ENCODE measurements at regions not wholly inside any gene's neighbourhood (a gene's known extent, or its start where the extent isn't known, plus 50 kb on each side); places are given as distances from the start of the nearest gene placed in this dataset.
"Not testable (repeated sequence)": the region's sequence is repeated elsewhere in the genome, so short reads cannot be mapped to it uniquely, and the experiment has no call there.

DNA sequence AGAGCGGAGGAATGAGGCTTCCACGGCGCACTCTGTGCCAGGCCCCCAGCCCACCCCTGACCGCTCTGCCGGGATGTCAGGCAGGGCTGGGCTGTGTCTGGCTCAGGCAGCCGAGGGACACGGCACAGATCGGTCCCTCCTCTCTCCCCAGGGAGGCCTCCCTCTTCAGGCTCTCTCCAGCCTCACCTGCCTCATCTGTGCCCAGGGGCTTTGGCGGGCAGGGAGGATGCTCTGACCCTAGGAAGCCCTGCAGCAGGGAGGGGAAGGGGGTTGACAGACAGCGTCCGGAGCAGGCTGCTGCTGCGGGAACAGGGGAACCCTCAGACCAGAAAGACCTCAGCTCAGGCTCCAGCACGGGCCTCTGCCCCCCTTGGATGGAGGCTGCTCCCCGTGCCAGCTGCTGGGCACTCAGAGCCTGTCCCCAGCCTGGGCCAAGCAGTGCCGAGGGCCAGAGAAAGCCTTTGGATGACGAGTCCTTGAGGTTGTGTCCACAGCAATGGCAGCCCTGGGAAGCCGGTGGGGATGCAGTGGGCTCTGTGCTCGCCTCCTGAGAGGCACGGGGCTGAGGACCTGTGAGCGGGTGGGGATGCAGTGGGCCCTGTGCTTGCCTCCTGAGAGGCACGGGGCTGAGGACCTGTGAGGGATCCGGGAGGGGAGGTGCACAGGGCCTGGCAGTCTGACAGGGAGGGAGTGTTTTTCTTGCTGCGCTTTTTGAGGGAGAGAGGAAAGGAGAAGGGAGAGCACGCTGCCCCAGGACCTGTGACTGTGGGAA lies 66.9 kb downstream of the FOXL3 start:
- DNase-seq = no peak

DNA sequence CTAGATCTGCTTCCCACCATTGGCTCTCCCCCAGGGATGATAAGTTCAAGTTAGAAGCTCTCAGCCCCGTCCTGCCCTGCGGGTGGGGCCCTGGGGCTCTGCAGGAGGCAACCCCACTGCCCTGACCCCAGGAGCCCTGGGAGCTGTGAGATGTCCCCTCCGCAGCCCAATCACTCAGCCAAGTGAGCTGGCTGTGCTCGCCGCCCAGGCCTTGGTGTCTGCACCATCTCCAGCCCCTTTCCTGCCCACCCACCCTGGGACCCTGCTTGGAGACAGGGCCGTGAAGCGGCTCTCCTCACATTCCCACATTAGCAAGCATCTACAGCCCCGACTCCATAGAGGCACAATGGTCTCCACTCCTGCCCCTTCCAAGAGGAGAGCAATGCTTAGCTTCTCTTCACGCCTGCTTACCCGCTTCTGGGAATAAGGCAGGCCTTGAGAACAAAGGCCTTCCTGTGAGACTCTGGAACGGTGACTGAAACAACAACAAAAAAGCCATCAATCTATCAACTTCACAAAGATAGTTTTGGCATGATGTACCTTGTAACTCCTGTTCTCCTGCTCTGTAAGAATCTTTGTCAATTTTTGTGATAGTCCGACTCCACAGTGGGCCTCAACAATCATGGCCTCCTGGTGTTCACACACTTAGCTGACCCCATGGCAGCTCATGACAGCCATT lies 67.7 kb downstream of the FOXL3 start:
- DNase-seq = no peak

DNA sequence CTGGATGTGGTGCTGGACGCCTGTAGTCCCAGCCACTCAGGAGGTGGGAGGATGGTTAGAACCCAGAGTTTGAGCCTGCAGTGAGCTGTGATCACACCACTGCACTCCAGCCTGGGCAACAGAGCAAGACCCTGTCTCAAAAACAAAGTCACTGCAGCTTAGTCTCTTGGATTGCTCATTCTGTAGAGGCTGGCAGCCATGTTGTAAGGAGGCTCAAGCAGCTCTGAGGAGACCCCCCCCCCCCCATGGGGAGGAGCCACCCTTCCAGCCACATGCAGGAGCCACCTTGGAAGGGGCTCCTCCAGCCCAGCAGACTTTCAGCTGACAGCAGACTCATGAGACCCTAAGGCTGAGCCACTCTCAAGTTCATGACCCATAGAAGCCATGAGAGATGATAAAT lies 68.4 kb downstream of the FOXL3 start:
- no peak for DNase-seq

DNA sequence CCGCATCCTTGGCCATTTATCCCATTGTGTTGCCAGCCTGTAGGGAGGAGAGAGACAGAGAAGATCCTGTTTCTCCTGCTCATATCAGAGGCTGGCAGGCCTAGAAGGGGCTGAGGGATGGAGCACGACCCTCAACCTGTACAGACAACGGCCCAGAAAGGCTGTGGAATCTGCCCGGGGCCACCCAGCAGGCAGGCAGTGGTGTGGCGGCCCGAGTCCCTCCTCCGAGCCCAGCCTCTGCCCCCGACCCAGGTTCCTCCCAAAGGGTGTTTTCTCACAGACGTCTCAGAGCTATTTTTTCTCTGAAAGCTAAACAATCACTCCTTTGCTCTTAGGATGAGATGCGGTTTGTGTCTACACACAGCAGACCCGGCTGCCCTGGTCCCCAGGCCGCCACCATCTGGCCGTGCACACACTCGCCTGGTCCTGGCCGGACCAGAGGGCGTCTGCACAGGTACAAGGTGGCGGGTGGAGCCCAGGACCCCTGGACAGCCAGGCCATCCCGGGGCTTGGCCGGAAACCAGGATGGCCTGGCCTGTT lies 69.3 kb downstream of the FOXL3 start:
- no peak for DNase-seq

DNA sequence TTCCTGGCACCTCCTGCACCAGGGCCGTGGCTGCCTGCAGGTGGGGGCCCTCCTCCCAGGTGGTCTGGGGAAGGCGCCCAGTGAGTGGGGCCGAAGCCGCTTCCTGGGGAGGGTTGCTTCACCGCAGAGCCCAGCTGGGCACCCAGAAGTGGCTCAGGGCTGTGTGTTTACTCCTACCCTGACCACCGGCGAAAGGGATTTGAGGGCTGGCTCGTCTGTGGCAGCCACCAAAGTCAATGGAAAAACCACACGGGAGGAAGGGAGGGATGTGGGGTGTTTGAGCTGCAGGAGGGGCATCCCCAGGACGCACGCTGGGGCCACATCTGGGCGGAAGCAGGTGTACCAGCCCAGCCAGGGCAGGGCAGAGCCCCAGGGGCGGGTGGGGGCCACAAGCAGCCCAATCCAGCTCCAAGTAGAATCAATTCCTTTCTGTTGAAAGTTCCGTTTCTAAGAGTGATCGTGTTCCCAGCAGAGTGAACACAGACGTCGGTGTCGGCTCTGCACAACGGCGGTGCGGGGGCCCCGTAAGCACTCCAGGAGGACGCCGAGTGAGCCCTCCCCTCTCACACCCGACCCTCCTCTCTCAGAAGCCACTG lies 69.9 kb downstream of the FOXL3 start:
- DNase-seq = peak in 1 of 2 donors; percentile 45

DNA sequence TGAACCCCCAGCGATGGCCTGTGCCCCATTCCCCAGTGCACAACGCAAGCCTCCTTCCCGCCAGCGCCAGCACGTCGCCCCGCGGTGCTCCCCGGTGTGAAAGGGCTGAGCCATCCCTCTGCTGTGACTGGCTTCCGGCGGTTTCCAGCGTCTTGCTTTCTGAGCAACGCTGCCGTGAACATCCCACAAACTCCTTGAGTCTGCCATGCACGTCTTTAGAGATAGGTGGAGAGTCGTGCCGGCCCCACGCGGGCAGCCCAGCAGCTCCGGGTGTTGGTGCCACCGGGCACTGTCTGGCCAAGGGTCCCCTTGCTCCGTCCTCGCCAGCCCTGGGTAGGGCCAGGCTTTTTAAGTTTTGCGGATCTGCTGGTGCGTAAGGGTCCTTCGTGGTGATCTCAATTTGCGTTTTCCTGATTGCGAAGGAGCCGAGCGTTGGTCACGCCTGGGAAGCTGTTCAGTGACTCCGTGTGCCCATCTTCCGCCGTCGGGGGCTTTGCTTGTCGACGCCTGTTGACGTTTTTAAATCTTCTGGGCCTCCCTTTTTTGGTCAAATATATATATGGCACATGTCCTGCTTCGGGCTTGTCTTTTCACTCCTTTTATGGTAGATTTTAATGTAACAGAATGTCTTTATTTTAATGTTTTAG lies 70.6 kb downstream of the FOXL3 start:
- peak; percentile 51 to 62 for DNase-seq

DNA sequence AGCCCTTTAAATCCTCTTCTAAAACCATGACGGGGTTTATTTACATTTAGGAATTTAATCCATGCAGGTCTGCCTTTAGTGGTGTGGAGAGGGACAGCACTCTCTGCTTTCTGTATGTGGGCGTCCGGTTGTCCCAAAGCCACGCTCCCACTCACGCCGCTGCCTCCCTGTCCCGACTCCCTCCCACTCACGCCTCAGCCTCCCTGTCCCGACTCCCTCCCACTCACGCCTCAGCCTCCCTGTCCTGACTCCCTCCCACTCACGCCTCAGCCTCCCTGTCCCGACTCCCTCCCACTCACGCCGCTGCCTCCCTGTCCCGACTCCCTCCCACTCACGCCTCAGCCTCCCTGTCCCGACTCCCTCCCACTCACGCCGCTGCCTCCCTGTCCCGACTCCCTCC lies 71.2 kb downstream of the FOXL3 start:
- DNase-seq = not testable (repeated sequence)

DNA sequence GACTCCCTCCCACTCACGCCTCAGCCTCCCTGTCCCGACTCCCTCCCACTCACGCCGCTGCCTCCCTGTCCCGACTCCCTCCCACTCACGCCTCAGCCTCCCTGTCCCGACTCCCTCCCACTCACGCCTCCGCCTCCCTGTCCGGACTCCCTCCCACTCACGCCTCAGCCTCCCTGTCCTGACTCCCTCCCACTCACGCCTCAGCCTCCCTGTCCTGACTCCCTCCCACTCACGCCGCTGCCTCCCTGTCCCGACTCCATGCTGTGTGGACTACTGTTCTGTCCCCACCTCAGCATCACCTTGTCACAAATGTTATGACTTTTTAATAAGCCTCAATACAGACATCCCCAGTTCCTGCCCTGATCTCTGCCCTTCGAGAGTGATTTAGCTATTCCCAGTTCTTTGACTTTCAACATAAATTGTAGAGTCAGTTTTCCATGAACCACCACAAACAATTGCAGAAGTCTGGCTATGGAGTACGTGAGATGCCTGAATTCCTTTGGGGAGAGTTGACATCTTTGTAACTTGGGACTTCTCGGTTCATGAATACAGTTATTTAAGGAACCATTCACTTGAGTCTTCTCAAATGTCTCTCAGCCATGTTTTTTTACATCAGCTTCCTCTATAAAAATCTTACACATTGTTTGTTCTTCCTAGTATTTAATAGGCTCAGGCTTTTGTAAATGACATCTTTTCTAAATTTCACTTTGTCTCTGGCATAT lies 71.9 kb downstream of the FOXL3 start:
- DNase-seq = no peak

DNA sequence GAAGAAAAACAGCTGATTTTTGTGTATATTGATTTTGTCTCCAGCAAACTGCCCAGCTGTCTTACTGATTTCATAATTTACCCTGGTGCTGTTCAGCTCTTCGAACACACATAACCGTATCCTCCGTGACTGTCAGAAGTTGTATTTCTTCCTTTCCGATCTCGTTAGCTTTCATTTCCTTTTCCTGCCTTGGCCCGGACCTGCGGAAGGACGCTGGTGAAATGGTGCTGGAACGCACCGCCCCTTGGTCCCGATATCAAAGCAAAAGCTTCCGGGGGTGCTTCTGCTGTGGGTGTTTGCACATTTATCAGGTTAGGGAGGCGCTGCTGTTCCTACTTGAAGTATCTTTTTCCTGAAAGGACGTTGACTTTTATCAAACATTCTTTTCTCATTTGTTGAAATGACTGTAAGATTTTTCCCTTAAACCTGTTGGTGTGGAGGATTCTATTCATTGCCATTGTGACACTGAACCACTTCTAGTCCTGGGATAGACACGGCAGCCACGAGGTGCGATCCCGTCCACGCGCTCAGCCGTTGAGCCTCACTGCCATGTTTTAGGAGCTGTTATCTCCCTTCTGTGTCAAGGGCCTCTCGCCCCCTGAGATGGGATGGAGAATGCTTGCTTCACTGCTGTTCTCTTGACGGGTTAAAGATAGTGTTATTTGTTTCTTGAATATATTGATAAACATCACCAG lies 72.6 kb downstream of the FOXL3 start:
- peak; percentile 47 to 61 for DNase-seq

DNA sequence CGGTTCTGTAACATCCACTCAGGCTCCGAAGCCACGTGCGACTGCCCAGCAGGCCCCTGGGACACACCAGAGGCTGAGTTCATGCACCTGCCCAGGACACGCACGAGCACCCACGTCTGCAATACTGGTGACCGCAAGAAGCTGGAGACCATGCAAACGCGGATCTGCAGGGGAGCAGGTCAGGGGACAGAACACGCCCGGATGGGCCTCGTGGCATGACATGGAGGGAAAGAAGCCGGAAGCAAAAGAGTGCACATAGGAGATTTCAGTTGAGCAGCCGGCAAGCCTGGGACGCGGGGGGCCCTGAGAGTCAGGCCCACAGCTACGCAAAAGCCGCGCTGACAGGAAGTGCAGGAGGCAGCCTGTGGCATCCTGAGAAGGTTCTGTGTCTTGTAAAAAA lies 73.7 kb downstream of the FOXL3 start:
- DNase-seq = no peak

DNA sequence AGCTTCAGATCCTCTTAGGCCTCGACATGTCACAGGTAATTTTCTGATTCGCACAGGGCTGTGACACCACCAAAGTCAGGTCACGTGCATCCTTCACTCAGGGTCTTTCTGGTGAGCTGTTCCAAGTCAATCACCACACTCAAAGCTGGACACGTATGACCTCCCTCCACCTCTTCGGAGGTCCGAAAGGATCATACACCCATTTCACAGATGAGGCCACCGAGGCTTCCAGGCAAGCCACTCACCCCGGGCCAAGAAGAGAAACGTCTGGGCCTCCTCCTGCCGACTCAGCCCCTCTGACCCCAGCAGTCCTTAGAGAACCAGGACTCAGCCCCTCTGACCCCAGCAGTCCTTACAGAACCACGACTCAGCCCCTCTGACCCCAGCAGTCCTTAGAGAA lies 74.6 kb downstream of the FOXL3 start:
- no peak for DNase-seq

DNA sequence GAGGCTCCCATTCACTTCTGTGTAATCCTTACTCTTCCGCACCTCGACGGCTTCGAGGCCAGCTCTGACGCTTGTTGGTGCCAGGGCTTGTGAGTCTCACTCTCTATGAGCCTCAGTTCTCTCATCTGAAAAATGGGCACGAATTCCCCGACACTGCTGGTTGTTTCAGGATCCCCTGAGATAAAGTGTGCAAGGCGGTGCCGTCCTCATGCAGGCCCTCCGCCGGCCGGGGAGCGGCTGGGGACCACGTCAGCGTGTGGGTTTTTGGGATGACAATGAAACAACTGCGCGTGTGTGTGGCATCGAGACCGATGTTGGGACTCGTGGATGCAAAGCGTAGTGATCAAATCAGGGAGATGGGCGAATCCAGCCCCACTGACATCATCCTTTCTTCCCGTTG lies 75.6 kb downstream of the FOXL3 start:
- DNase-seq = no peak

DNA sequence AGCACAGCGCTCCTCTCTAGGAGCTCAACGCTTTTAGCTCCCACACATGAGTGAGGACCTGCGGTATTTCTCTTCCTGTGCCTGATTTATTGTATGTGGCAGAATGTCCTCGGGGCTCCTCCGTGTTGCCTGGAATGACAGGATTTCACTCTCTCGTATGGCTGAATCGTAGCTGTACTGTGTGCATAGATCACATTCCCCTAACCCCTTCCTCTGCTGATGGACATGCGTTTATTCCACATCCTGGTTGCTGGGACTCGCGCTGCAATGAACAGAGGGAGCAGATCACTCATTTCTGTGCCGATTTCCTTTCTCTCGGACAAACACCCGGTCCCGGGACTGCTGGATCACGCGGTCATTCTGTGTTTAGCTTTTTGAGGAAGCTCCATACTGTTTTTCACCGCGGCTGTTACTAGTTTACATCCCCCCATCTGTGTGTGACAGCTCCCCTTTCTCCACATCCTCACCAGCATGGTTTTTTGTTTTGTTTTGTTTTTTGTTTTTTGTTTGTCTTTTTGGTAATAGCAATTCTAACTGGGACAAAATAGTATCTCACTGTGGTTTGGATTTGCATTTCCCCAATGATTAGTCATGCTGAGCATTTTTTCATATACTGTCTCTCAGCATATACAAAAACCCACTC lies 76.3 kb downstream of the FOXL3 start:
- no peak for DNase-seq

DNA sequence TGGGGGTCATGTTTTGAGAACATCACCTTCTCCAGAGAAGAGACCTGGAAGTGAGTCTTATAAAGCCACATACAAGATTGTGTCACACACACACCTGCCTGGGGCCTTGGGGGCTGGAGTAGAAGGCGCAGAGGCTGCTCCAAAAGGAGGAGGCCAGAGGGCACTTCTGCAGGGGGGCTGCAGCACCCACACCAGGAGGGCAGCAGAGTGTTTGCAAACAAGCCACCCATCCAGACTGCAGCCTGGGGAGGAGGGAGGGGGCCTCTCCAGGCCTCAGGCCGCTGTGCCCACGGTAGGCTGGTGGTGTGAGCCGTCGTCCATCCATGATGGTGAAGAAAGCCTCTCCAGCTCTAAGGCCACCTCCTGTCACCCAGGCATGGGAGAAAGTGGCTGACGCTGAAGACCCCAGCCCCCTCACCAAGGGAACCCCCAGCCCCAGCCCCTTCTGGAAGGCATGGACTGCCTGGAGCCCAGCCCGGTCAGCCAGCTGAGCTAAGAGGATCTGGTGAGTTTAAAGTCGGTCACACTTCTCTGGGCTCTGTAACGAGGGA lies 77.5 kb downstream of the FOXL3 start:
- no peak for DNase-seq

DNA sequence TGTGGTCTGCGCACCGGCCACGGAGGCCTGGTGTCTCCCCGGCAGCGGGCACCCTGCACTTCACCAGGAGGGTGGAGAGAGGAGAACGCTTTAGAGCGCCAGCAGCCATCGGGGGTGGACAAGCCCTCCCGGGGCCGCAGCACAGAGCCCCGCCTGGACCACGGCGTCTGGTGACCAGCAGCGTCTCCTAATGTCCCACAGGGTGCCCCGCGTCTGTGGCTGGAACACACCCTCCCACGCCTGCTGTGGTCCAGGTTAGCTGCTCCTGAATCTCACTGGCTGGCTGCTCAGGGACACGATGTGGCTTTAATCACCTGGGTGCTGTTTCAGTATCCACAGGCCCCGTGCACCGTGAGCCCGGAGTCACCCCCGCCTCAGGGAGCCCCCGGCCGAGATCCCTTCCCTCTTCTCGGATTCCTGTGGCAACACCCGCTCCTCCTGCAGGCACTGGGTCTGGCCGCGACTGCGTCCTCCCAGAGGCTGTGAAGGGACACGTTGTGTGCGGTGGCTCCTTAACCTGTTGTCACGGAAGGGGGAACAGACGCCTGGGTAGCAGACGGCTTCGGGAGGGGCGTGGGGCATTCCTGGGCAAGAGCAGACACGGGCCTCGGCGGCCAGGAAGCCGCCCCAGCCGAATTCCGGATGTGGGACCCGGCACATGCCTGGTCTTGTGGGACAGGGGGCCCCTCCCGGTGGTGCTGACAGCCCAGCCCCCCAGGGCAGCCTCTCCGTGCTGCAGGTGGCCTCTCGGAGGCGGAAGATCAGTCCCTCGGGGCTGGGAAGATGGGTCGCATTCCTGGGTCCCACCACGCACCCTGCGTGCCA lies 78.9 kb downstream of the FOXL3 start:
- no peak for DNase-seq

DNA sequence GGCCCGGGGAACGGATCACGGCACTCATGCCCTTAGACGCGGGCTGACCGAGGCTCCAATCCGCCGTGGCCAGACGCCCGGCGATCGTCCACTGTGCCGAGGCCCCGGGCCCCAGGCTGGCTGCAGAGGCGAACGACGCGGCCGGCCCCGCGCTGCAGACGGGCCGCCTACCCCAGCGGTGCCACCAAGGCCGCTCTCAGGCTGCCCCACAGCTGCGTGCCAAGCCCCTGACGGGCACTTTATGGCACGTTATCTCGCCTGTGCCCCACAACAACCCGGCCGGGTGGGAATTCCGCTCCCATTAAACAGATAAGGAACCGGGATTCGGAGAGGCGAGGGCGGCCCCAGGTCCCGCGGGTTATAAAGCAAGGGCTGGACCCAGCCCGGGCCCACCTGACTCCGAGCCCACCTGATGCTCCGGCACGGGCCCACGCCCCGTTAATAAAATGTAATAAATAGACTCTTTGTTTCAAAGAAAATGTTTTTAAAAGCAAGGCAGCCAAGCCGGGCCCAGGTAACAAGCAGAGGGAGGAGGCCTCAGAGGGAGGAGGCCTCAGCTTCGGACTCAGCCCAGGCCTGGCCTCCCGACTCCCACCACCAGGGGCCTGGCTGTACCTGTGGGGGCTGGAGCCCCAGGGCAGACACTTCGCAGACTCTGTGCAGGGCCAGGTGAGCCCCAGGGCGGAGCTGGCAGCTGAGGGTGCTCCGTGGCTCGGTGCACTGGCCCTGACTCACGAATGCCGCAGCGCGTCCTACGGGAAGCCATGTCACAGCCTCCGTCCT lies 79.7 kb downstream of the FOXL3 start:
- DNase-seq = no peak

DNA sequence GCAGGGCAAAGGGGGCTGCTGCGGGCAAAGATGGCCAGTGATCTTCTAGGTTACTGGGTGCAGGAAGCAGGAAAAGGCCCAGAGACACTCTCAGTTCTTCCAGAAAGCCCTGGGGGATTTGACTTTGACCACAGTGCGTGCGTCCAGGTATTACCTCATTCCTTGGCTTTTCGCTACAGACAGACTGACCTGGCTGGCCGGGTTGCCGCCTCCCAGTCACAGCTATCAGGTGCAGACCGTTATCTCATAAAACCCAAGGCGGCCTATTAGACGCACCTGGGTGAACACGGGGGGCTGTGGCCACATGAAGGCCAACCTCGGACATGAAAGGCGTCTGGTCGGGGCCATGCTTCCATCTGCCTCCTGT lies 80.3 kb downstream of the FOXL3 start:
- DNase-seq = no peak

DNA sequence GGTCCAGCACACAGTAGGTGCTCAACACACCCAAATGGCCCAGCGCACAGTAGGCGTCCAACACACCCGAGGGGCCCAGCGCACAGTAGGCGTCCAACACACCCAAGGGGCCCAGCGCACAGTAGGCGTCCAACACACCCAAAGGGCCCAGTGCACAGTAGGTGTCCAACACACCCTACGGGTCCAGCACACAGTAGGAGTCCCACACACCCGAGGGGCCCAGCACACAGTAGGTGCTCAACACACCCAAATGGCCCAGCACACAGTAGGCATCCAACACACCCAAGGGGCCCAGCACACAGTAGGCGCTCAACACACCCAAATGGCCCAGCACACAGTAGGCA lies 80.8 kb downstream of the FOXL3 start:
- DNase-seq = no peak

DNA sequence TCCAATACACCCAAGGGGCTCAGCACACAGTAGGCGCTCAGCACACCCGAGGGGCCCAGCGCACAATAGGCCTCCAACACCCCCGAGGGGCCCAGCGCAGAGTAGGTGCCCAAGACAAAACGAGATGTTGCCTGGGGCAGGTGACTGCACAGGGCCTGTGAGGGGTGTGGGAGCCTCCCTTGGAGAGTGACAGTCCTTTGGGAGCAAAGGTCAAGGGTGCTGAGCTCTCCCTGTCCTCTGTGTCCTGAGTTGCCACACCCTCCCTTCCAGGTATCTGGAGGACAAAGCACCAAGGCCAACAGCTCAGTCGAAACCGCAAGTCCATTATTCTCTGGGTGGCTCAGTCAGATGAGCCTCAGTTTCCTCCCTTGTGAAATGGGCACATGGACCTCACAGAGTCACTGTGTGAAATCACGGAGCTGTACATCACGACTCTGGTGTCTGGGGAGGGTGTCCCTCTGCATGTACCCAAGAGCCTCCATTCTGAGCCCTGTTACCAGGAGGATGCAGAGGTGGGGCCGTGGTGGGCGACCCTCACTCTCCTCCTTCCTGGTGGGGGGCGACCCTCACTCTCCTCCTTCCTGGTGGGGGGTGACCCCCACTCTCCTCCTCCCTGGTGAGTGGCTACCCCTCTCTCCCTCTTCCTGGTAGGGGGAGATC lies 81.3 kb downstream of the FOXL3 start:
- no peak for DNase-seq

Data from stimulated activated CD4-positive, alpha-beta T cell treated with anti-CD3 and anti-CD28 coated beads, Interleukin-2, amount 100 ng/mL, for 24 hours (primary cell).